IPS-NIHi11 (cell line): ENCODE measurements at regions not wholly inside any gene's neighbourhood (a gene's known extent, or its start where the extent isn't known, plus 50 kb on each side); places are given as distances from the start of the nearest gene placed in this dataset.

Source experiments
- DNase-seq: peaks from one replicate; pipeline ENCODE4 v3.0.0; 2012; ENCODE audit warnings: mixed read lengths, low spot score

DNA sequence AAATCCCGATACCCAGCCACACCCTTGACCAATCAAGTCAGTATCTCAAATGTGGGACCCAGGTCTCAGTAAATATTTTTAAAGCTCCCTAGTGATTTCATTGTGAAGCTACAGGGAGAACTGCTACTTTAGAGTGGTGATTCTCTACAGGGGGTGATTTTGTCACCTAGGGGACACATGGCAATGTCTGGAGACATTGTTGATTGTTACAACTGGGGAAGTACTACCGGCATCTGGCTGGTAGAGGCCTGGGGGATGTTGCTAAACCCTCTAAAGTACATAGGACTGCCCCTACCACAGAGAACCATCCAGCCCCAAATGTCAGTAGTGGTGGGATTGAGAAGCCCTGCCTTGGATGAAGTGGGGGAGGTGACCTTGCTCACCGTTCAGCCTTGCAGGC, 152.9 kb downstream of the RPS24 start:
- no peak for DNase-seq

DNA sequence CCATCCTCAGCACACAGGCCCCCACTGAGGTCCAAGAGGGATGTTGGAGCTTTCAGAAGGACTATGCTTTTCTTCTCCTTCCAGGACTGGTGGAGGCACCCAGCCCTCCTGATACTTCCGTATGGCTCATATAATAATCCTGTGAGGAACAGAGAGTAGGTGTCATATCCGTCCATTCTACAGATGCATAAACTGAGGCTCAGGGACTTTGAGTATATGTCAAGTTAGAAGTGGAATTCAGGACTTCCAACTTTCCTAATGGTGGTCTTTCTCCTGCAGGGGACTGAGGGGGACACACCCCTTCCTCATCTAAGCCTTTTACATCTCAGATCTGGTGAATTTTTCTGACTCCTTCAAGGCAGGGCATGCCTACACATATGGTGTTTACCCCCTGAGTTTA, 153.7 kb downstream of the RPS24 start:
- no peak for DNase-seq

DNA sequence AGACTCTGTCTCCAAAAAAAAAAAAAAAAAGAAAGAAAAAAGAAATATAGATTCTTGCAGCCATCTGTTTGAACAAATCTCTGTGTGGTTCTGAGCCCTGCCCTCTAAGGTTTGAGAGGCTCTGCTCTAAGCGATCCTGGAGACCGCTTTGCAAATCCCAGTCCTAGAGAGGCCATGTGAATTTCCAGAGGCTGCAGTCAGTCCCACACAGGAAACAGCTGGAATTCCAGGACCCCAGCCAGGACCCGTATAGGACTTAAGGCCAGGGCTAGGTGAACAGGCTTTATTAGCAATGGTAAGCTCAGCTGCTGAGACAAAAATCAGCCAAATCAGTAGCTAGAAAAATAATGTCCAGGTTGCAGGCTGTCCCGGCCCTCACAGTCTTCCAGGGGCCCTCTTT, 154.8 kb downstream of the RPS24 start:
- no peak for DNase-seq

DNA sequence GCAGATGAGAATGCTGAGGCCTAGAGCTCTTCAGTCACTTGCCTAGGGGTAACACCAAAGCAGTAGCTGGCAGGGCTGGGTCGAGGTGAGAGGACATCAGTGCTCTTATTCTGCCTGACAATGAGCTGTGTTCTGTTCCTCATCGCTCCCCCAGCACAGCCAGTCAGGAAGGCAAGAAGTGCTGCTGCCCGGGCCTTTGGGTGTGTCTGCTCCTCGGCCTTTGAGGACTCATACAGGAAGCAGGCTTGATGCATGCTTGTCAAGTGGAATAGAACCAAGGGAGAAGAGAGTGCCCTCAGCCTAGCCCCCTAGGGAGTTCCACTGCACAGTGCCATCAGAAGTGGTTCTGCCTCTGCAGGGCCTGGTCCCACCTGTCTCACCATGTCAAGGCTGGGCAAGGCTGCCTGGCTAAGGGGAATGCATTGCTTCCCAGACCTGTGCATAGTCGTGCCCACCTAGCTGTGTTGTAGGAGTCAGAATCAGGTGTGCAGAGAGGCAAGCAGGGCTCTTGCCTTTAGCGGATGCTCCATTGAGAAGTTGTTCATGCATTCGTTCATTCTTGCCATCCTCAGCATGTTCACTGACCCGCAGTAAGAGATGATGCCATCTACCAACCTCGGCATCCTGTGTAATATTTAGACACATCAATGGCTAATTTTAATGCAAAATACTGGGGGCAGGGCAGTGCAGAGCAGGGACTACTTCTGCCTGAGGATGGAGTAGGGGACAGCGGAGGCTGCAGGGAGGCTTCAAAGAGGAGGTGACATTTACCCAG, 156.6 kb downstream of the RPS24 start:
- DNase-seq: no peak

DNA sequence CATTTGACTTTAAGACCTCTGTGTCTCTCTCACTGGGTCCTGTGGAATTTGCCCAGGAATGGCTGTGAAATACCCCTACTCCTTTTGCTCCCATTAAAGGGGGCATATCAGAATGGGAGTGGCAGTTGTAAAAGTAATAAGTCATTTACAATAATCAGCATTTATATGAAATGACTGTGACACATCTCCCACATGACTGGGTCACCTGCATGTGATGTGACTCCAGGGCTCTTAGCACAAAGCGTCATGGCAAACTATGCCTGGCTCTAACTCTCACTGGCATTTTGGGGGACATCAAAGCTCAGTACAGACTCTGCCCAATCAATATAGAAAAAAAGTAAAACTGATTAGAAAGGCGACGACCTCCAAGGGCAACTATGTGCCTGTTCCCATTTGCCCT, 157.6 kb downstream of the RPS24 start:
- DNase-seq: no peak

DNA sequence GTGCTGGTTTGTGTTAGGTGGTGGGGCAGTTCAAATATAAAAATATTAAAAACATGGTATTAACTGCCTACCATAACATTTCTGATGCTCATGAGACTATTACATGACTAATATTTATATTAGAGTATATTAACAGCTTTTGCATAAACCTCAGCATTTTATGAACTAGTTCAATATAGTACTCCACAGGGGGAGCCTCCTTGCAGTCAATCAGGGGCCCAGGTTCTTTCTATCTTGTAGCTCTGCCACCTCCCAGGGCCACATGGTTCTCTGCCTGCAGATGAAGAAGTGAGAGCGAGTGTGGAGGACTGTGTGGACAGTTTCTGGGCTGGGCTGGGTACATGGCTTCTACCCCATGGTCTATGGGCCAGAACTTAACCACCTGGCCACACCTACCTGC, 159.5 kb downstream of the RPS24 start:
- no peak for DNase-seq

DNA sequence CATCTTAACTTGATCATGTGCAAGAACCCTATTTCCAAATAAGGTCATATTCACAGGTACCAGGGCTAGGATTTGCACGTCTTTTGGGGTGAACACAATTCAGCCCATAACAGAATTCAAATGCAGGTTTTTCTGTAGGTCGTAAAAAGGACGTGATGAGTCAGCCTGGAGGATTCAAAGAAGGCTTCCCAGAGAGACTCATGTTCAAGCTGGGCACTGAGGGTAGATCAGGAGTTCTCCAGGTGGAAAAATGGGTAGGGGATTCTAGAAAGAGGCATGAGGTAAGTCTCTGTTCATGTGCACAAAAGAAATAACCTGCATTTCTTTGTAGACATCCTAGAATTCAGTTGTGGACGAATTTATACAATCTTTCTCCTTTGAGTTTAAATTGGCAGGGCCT, 160.4 kb downstream of the RPS24 start:
- DNase-seq: no peak

DNA sequence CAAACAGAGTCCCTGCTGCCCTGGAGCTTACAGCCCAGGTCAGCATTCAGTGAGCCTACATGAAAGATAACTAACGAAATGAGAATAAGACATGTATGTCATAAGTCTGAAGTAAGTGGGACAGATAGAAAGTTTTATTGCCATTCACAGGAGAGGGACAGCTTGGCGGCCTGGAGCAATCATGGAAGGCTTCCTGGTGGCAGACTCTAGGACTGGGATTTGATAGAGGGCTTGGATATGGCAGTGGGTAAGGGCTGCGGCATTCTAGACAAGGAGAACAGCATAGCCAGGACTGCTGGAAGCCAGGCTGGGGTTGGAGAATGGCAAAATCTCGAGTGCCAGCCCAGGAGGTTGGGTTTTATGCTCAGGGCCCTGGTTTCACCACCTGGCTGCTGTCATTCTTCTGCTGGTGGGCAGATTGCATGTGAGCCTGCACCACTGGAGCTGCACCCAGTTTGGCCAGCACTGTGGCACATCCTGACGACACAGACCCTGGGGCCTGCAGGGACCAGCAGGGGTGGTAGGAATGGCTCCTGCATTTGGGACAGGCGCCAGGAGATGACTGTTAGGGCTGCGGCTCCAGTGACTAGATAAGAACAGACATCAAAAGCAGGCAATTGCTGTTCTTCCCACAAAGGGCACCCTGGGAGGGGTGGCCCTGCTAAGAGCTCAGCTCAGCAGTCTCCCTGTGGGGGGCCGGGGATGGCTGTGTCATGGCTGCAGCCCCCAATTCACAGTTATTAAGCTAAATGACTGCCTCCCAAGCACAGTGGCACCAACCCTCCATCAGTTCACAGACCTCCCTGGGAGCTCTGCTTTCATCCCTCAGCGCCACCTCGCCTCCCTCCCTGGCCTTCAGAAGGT, 161.1 kb downstream of the RPS24 start:
- DNase-seq: no peak

DNA sequence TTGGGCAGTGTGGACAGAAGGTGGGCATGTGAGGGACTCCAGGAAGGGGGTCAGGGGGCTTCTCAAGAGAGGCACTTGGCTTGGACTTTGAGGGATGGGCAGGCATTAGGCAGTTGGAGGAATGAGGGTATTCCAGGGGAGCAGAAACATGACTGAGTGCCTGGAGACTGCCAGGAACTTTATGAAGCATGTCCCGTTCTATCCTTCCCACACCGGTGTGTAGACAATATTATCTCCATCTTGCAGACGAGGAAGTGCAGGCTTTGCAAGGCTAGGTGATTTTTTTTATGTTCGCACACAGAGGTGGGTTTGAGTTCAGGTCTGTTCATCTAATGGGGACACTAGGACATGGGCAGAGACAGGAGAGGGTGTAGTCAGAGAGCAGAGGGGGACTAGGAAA, 162.7 kb downstream of the RPS24 start:
- no peak for DNase-seq

DNA sequence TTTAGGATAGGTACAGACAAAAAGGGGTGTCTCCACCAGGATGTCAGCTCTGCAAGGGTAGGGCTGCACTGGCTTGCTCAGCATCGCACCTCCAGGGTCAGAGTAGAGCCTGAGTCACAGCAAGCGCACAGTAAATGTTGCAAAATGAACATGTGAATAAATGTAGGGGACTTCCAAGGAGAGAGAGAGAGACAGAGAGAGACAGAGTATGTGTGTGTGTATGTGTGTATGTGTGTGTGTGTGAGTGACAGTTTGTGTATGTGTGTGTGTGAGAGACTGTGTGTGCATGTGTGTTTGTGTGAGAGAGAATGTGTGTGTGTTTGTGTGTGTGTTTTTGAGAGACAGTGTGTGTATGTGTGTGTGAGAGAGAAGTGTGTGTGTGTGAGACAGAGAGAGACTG, 163.3 kb downstream of the RPS24 start:
- DNase-seq: no peak

DNA sequence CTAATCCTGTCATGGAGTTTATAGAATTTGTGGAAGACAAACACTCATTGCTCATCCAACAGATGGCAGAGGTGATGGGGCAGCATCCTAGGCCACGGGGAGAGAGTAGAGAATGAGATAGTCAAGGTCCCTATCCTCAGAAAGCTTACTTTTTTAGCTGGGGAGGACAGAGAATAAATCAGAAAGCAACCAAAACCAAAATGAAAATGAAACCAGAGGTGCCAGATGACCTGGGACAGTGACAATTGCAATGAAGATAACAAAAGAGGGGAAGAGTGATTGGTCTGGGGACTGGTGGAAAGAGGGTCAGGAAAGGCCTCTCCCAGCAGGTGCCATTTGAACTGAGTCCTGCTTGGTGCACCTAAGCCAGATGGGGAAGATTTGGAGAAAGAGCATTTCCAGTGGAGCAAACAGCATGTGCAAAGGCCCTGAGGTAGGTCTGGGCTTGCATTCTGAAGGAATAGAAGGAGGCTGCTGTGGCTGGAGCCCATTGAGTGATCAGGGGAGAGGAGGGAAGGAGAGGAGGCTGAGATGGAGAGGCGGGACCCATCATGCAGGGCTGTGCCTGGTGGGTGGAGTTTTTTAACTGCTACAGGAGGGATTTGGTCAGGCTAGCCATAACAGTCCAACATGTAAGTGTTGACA, 164.1 kb downstream of the RPS24 start:
- no peak for DNase-seq

DNA sequence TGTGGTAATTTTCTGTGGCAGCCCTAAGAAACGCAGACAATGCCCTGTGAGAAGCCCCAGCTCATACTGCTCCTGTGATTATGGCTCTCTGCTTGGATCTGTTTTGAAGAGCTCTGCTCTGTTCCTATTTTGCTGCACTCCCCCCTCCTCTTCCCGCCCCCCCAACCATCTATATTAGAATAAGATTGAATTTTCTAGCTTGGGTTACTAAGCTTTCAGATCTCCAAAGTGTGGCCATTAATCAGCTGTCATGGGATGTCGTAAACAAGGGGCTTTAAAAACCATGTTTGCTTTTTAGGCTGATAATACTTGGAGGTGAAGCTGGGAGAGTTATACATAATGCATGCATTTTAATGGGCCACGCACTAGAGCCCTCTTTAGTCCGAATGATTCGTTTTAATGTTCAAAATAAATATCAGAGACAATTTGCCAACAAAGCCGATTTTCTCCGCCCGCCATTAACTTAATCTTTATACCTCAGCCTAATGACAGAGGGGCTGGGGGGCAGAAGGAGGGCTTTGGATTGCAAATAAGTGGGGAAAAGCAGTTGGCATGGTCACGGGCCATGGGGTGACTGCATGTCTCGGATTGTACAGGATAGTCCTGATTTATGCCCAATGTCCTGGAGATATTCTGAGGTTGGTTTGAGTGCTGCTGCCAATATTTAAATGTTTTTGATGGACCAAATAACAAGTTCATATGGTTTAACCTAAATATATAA, 165.5 kb downstream of the RPS24 start:
- DNase-seq: no peak

DNA sequence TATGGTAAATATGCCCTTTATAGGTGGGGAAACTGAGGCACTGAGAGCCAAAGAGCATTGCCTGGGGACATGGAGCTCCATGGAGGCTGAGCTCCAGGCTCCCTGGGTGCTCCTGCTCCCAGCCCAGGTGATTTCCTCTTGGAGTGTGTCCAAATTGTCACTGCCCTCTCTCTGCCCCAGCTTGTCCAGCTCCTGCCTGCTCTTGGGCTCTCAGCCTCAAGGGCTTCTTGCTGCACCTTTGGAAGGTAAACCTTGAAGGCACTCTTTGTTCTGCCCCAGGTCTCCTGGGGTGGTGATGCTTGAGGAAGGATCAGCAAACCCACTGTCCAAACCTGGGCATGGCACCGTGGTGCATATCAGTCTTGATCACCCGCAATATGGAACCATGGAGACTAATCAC, 166.1 kb downstream of the RPS24 start:
- DNase-seq: no peak

DNA sequence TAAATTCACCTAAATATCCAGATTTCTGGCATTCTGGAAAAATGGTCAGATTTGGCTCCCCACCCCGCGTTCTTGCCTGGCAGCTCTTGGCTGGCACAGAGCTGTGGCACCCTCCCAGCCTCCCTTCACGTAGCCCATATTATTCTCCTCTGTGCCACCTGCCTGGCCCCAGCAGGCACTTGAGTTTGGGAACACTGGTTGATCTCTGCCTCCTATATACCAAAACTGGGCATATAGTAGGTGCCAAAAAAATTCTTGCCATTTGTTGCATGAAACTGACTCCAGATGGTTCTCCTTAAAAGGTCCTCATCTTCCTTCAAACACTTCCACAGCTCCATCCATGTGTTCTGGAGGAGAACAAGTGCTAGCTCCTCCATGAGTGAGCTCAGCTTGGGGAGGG, 167.0 kb downstream of the RPS24 start:
- DNase-seq: no peak

DNA sequence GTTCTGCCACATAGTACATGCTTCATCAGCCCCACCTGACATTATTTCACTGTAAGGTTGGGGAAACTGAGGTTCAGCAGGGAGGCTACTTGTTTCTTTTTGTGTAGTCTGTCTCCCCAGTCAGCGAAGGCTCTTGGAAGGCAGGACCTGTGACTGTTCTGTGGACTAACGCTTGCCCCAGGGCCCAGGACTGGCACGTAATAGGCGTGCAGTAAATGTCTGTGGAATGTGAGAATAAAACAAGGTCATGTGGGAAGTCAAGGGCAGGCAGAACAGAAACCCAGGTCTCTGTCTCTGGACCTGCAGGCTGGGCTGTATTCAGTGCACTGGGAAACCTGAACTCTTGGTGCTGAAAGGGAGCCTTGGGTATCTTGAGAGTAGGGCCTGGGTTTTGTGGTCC, 168.7 kb downstream of the RPS24 start:
- DNase-seq: no peak

DNA sequence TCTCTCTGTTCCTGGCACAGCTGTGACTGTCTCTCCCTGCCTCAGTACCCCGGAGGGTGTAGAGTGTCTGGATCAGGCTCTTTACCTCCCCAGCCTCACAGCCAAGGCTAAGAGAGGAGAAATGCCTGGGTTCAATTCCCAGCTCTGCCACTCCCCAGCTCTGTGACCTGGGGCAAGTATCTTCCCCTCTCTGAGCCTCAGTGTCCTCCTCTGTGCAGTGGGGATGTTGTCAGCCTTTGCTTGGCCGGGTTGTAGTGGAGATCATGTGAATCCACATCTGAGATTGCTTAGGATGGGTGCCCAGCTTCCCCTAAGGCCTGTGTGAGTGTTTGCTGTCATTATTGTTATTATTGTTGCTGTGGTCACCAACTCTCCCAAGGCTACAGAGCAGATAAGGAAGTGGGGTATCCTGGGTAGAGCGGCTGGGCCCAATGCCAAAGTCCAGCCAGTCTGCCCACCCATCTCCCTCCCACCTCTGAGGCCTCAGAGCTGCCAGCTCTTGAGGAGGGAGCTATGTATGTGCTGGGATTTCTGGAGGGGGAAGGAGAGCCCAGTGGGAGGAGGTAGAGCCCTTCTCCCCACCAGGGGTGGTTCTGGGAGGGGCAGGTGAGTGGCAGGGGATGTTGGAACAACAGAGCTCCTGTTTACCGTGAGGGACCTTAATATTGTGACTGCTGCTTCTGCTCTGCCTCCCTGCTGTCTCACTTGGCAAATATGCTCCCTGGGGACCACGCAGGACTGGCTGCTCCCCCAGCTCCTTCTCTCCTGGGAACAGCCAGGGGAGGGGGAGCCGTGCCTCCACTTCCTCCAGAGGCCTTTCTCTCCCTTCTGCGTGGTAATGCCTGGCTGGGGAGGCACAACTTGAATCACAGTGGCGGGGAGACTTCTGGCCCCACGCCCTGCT, 170.5 kb downstream of the RPS24 start:
- DNase-seq: no peak

DNA sequence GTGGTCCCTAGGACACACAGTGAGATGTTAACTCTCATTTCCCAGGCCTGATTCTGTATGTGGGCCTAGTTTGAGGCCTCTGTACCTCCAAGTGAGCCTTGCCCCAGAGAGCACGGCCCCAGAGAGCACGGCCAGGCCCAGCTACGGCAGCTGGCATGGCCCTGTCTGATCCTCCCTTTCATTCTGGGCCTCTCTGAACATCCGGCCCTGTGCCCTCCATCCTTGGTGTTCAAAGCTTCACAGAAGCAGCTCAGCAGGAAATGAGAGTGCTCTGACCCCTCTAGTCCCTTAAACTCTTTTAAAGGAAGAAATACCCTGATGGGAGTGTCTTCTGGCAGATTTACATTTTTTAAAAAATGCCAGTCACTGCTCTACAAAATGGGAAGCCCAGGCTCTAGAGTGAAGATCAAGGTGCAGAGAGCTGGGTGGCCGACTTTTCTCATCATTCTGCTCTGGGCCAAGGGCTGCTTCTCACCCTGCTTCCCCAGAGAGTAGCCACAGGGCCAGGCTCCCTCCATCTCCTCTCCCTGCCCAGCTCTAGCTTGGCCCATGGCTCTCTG, 171.9 kb downstream of the RPS24 start:
- DNase-seq: no peak

DNA sequence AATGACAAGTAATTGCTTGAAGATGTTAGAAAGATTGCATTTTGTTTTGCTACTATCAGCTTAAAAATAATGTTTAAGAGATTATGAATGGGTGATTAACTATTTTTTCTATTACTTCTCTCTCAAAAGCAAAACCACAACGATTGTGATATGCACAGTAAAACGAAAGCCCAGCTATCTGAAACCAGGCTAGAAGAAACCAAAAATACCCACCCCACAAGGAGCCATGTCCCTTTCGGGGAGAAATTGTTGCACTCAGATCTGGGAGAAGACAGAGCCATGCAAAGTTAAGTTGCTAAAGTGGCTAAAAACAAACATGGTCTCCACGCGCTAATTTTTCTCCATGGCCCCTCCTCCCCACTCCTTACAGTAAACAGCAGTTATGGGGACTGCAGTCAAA, 173.6 kb downstream of the RPS24 start:
- no peak for DNase-seq

DNA sequence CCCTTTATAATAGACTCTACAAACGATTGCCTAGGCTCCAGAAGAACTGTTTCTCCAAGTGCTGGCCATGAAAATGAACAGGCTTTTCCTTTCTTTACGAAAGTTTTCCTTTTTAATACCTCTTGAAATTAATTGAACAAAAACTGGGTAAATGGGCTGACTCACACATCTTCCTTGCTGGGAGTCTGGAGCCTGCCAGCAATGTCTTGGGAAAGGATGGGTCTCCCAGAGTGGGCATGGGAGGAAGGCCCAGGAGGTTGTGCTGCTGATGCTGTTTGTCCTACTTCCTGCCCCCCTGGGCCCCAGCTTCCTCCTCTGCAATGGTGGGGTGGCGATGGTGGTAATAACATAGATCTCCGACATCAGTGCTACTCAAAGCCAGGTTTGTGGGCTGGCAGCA, 174.1 kb downstream of the RPS24 start:
- no peak for DNase-seq

DNA sequence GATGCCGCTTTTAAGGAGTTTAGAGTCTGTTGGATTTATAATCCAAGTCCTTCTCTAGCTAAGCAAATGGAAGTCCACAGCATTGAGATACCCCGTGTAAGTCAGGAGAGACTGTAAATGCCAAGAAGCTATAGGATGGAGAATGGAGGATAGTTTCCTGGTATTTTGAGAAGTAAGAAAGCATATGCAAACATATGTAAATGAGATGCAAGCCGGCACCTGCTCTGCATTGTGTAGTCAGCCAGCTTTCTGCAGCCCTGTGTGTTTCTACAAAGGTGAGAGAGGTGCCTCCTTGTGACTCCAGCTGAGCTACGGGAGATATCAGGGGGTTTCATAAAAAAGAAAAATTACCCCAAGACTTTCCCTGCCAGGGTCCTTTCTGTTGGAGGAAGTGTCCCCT, 176.3 kb downstream of the RPS24 start:
- no peak for DNase-seq

DNA sequence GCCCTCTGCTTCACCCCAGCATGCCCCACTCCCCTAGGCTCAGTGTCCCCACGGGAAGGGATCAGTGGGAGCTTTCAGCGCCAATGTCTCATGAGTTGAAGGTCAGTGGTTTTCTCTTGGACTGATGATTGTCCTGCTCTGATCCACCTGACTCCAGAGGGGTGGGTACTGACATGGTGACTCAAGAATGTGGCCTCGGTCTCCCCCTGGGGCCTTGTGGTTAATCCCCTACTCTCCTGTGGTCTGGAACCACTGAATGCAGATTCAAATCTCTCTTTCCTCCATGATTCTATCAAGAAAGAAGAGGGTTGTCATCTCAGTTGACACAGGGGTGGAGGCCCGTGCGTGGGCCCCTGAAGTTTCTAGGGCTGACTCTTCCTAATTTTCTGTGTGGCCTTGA, 176.9 kb downstream of the RPS24 start:
- no peak for DNase-seq
